Spinal cord (tissue), 9 donors: ENCODE measurements at regions not wholly inside any gene's neighbourhood (a gene's known extent, or its start where the extent isn't known, plus 50 kb on each side); places are given as distances from the start of the nearest gene placed in this dataset.
"Not testable (repeated sequence)": the region's sequence is repeated elsewhere in the genome, so short reads cannot be mapped to it uniquely, and the experiment has no call there.

Experiments
- DNase-seq, 6 donors: peaks; one replicate each; pipeline versions ENCODE4 v3.0.0 to v3.0.0-alpha.2; 2013 to 2015; ENCODE audit warnings: low spot score in 6 of 6, low read depth in 4 of 6
- H3K27ac ChIP-seq: one replicate; pipeline ENCODE4 v1.5.1; 2013; ENCODE audit warnings: low read depth, low read length, control low read depth
- H3K27me3 ChIP-seq: one replicate; pipeline ENCODE4 v1.6.1; 2013; ENCODE audit warnings: low read length; ENCODE audit not compliant: control insufficient read depth, insufficient read depth
- H3K36me3 ChIP-seq: one replicate; pipeline ENCODE4 v1.6.1; 2013; ENCODE audit warnings: low read length; ENCODE audit not compliant: control insufficient read depth, insufficient read depth
- H3K4me1 ChIP-seq: one replicate; pipeline ENCODE4 v1.6.1; 2013; ENCODE audit warnings: low read length; ENCODE audit not compliant: control insufficient read depth, insufficient read depth
- H3K4me3 ChIP-seq: one replicate; pipeline ENCODE4 v1.5.1; 2013; ENCODE audit warnings: low read depth, low read length, control low read depth
- H3K9me3 ChIP-seq: one replicate; pipeline ENCODE4 v1.6.1; 2013; ENCODE audit warnings: low read length; ENCODE audit not compliant: control insufficient read depth, insufficient read depth
- WGBS: methylation state at CpG from one replicate; pipeline ENCODE4 v1.1.5; 2013; ENCODE audit warnings: missing lambda C conversion rate; ENCODE audit not compliant: insufficient coverage; 5-methylcytosine and 5-hydroxymethylcytosine counted together
- donor health status: healthy.

DNA sequence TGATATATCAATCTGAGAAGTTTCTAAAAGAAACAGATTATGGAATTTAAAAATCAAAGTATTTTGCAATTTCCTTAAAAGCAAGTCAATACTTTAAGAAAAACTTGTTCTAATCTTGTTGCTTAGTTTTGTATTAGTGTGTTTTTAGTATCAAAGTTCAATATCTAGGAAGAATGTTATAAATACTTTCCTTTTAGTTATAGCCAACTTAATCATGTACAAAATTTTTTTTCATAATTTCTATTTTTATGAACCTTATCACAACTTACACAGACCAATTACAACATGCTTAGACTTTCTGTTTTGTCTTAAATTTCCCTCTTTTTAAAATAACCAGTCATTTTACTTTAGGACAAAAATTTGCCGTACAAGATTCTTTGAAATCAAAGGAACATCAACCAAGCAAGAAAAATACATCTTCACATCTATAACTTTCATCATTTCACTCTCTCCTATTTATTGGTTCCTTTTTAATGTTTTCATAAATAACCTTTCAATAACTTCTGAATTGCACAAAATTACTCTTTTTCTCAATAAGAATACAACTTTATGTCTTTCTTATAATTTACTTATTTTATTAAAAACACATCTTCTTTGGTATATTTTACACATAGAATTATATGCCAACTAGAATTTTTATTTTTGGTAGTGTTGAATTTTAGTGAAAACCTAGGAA lies 308.2 kb upstream of the GLI3 start:
- H3K9me3 ChIP-seq, result no peaks in the 10 kb centered on the region
- no peak overlapping the region for H3K27ac ChIP-seq
- no CpG with 5 or more reads among the region's 1 CpG for WGBS
- no peaks in the 10 kb centered on the region for H3K27me3 ChIP-seq
- no peaks in the 10 kb centered on the region for H3K4me1 ChIP-seq
- DNase-seq, result no peak
- no peak overlapping the region for H3K4me3 ChIP-seq
- H3K36me3 ChIP-seq, result no peaks in the 10 kb centered on the region

DNA sequence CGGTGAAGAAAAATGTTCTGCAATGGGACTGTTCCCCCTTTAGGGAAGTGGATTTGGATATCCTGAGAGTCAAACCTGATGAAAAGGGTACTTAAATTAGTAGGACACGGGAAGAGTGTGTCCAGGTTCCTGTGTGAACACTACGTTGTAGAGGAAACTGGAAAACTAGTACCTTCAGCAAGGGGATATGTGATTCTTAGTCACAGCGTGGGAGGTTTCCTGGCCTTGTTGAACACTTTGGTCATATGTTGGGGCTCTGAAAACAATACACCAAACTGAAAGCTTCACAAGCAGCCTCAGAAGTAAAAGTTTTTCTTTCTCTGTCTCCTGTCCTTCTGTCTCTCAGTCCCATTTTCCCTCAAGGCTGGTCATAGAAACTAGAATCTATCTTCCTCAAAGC lies 306.9 kb upstream of the GLI3 start:
- 83% methylated on average over 3 of the region's 4 CpGs for WGBS
- no peak overlapping the region for H3K4me3 ChIP-seq
- no peaks in the 10 kb centered on the region for H3K36me3 ChIP-seq
- no peaks in the 10 kb centered on the region for H3K9me3 ChIP-seq
- no peaks in the 10 kb centered on the region for H3K4me1 ChIP-seq
- DNase-seq, result no peak
- no peaks in the 10 kb centered on the region for H3K27me3 ChIP-seq
- H3K27ac ChIP-seq, result no peak overlapping the region

- DNase-seq, H3K27ac ChIP-seq, H3K4me3 ChIP-seq, H3K36me3 ChIP-seq, H3K4me1 ChIP-seq, H3K9me3 ChIP-seq, H3K27me3 ChIP-seq: not testable (repeated sequence)
- WGBS, result no CpG with 5 or more reads among the region's 1 CpG
These were observed 305.4 kb upstream of the GLI3 start for GRCh38 chr7:42542446-42542845.

GRCh38 chr7:42534441-42534840 lies 297.4 kb upstream of the GLI3 start:
- H3K27me3 ChIP-seq, result no peaks in the 10 kb centered on the region
- no peaks in the 10 kb centered on the region for H3K4me1 ChIP-seq
- no peak overlapping the region for H3K27ac ChIP-seq
- no peaks in the 10 kb centered on the region for H3K36me3 ChIP-seq
- WGBS, result no CpG with 5 or more reads among the region's 1 CpG
- no peak for DNase-seq
- H3K9me3 ChIP-seq, result peaks cover 4% of the 10 kb centered on the region
- no peak overlapping the region for H3K4me3 ChIP-seq

DNA sequence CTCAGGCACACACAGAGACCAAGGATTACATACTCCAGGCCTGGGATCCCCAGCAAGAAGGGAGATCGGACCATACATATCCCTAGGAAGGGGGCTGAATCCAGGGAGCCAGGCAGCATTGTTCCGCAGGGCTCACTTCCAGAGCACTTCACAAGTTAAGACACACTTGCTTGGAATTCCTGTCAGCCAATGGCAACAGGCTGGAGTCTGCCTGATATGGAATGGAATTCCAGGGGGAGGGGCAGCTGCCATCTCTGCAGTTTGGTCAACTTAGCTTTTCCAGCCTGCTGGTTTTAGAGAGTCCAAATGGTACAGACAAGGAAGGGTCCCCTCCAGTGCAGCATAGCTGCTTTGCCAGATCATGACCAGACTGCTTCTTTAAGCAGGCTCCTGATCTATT lies 290.0 kb upstream of the GLI3 start:
- H3K4me1 ChIP-seq, result no peaks in the 10 kb centered on the region
- 100% methylated on average over 1 of the region's 2 CpGs for WGBS
- H3K4me3 ChIP-seq, result no peak overlapping the region
- H3K27ac ChIP-seq, result no peak overlapping the region
- peaks cover 5% of the 10 kb centered on the region for H3K9me3 ChIP-seq
- no peak for DNase-seq
- H3K27me3 ChIP-seq, result no peaks in the 10 kb centered on the region
- no peaks in the 10 kb centered on the region for H3K36me3 ChIP-seq

- H3K9me3 ChIP-seq, result peaks cover 5% of the 10 kb centered on the region
- H3K27ac ChIP-seq, result no peak overlapping the region
- no peaks in the 10 kb centered on the region for H3K36me3 ChIP-seq
- 76% methylated on average over 6 of the region's 19 CpGs for WGBS
- H3K4me3 ChIP-seq, result no peak overlapping the region
- peak in 2 of 6 donors; percentile 1 to 9 for DNase-seq
- no peaks in the 10 kb centered on the region for H3K27me3 ChIP-seq
- no peaks in the 10 kb centered on the region for H3K4me1 ChIP-seq
These were observed 285.4 kb upstream of the GLI3 start for GRCh38 chr7:42522227-42522991.

DNA sequence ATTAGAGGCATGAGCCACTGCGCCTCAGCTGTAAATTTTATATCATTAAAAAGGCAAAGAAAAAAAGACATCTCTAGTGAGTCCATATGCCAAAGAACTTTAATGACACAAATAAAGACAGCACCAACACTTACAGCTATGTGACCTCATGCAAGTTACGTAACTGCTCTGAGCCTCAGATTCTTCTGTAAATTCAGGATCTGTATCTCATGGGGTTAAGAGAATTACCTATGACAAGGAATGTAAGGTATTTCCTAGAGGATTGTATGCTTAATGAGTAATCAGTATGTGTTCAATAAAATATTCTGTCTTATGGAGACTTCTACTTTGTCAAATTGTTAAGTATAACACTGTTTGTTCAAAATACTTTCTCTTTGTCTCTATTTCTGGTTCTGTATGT lies 274.0 kb upstream of the GLI3 start:
- no peak for DNase-seq
- WGBS, result no CpG with 5 or more reads among the region's 2 CpGs
- Histone ChIP-seq H3K4me1 (no peaks in the 10 kb centered on the region), H3K27me3 (no peaks in the 10 kb centered on the region), H3K36me3 (no peaks in the 10 kb centered on the region), H3K27ac (no peak overlapping the region), H3K9me3 (no peaks in the 10 kb centered on the region), H3K4me3 (no peak overlapping the region)

- no peak for DNase-seq
- no CpG with 5 or more reads among the region's 1 CpG for WGBS
- Histone ChIP-seq H3K36me3 (no peaks in the 10 kb centered on the region), H3K9me3 (no peaks in the 10 kb centered on the region), H3K4me3 (no peak overlapping the region), H3K4me1 (no peaks in the 10 kb centered on the region), H3K27ac (no peak overlapping the region), H3K27me3 (no peaks in the 10 kb centered on the region)
These were observed 269.1 kb upstream of the GLI3 start for GRCh38 chr7:42506097-42506496.

DNA sequence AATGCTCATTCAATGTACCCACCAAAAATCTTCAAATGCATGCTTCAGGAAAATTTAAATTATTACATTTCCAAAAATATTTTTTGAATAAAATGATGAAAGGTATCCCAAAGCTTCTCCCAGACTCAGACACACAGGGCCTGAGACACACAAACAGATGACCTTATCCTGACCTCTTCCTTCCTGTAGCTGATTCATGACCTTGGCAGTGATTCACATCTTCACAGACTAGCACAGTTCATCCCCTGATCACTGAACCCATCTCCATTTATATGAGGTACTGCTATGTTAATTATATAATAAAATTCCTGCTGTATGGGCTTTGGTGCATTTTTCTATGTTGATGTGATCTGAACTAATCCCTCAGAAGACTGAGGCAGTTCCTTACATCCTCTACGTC lies 265.0 kb upstream of the GLI3 start:
- WGBS, result no CpG with 5 or more reads among the region's 1 CpG
- no peaks in the 10 kb centered on the region for H3K4me1 ChIP-seq
- no peaks in the 10 kb centered on the region for H3K36me3 ChIP-seq
- H3K4me3 ChIP-seq, result no peak overlapping the region
- H3K27ac ChIP-seq, result no peak overlapping the region
- H3K27me3 ChIP-seq, result no peaks in the 10 kb centered on the region
- DNase-seq, result no peak
- no peaks in the 10 kb centered on the region for H3K9me3 ChIP-seq

DNA sequence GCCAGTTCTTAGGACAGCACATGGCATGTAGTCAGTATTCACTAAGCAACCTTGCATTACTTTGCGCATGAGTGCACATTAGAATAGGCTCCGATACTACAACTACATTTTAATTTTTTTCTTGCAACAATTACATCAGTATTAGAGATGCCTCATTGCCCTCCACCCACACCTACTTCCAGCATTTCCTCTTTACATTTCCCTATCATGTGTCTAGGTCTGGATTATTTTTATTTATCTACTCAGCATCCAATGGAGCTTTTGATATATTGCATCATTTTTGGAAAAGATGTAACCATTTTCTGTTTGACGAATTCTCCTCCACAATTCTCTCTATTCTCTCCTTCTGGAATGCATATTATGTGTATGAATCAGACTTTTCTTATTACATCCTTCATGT lies 258.2 kb upstream of the GLI3 start:
- Histone ChIP-seq H3K36me3 (no peaks in the 10 kb centered on the region), H3K4me1 (peaks cover 13% of the 10 kb centered on the region), H3K27ac (no peak overlapping the region), H3K4me3 (no peak overlapping the region), H3K9me3 (no peaks in the 10 kb centered on the region), H3K27me3 (peaks cover 3% of the 10 kb centered on the region)
- 100% methylated on average over 1 of the region's 3 CpGs for whole genome bisulfite sequencing
- peak in 1 of 6 donors; percentile 11 for DNase-seq
